NCI-H128 (cell line): ENCODE measurements at regions not wholly inside any gene's neighbourhood (a gene's known extent, or its start where the extent isn't known, plus 50 kb on each side); places are given as distances from the start of the nearest gene placed in this dataset.
A peak's percentile ranks its signal among the peaks of the same experiment; 100 is the strongest.

Experiments used
- DNase-seq: peaks from one replicate; lab custom pipeline; 2025; ENCODE audit not compliant: unreplicated experiment; lab: John Stamatoyannopoulos, UW

DNA sequence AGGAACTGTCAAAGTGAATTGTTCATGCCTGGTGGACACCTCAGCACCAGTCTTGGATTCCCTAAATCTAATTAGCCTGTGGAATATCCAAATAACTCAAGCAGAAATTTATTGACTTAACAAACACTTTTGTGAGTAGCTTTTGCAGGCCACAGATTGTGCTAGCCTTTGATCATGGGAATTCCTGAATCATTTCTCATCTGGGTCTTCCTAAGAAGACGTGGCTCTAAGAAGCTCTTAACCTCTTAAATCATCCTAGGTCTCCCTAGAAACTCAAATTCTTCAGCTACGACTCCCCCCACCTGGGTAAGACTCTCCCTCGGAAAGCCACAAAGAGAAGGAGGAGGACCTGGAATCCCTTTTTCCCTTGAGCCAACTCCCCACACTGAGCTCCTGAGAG is 53.8 kb upstream of the PSEN2 start:
- DNase-seq = no peak

DNA sequence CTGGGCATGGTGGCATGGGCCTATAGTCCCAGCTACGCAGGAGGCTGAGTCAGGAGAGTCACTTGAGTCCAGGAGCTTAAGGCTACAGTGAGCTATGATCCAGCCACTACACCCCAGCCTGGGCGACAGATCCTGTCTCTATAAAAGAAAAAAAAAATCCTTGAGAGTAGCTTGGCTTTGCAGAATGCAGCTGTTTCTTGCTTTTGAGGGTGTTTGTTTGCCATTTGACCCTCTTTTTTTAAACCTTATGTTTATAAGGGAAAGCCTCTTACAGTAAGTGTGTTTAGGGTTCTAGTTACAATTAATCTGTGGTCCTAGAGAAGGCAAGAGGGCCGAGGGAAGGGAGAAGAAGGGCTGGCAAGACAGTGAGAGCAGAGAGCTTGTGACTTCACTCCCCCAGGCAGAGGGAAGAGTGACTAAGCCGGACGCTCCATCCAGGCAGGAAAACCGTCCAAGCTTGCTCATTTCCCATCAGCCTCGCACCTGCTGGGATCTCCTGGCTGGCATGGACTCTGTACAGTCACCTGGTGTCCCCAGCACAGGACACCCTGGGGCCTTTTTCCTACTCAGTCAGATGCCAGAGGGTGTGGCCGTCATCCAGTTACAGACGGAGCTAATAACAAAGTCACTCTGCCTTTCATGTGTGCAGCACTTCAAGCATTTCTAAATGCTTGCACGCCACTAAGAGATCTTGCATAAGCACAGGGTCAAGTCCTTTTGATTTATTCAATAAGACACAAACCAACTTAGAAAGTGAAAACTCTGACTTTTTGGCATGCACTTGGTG is 55.5 kb upstream of the PSEN2 start:
- DNase-seq = peak; percentile 21

DNA sequence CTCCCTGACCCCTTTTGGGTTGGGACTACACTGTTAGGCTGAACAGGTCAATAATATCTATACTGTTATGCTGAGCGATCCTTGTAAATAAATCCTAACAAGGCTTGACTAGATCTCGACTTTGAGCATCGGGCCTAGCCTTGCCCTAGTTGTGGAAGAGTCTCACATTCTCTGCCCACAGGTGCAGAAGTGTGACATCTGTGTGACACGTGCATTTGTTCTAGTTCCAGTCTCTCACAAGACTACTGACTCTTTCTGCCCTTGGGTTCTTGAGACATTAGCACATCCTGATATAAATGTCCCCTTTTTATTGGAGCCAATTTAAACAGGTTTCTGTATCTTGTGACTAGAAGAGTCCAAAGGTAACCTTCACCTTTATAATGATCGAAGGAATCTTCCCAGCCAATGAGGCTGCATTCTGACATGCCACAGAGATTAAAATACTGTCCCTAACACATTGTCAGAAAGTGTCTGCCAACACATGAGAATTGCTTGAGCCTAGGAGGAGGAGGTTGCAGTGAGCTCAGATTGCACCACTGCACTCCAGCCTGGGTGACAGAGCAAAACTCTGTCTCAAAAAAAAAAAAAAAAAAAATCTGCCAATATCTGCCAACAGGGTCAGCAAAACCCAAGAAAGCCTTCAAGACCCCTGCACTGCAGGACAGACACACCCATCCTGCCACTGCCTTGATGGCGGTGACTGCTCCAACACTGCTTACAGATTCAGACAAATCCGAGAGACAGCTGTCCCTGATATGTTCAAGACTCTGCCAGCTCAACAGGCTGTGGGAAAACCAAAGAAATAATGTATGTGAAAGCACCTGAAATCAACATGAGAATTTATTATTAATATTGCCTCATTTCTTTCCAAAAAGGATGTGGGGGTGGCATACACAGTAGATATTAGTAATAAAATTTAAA is 56.5 kb upstream of the PSEN2 start:
- DNase-seq = no peak

DNA sequence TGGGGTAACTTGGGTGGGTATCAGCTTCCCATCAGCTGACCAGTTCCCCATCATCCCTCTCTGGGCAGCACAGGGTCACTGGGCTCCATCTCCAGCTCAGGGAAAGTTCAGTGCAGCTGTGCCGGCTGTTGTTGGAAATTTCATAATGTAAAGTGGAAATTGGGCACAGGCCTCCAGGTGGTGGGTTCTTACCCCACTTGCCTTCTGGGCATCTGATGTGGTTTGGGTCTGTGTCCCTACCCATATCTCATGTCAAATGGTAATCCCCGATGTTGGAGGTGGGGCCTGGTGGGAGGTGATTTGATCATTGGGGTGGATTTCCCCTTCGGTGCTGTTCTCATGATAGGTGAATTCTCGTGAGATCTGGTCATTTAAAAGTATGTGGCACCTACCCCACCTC is 59.7 kb upstream of the PSEN2 start:
- no peak for DNase-seq

DNA sequence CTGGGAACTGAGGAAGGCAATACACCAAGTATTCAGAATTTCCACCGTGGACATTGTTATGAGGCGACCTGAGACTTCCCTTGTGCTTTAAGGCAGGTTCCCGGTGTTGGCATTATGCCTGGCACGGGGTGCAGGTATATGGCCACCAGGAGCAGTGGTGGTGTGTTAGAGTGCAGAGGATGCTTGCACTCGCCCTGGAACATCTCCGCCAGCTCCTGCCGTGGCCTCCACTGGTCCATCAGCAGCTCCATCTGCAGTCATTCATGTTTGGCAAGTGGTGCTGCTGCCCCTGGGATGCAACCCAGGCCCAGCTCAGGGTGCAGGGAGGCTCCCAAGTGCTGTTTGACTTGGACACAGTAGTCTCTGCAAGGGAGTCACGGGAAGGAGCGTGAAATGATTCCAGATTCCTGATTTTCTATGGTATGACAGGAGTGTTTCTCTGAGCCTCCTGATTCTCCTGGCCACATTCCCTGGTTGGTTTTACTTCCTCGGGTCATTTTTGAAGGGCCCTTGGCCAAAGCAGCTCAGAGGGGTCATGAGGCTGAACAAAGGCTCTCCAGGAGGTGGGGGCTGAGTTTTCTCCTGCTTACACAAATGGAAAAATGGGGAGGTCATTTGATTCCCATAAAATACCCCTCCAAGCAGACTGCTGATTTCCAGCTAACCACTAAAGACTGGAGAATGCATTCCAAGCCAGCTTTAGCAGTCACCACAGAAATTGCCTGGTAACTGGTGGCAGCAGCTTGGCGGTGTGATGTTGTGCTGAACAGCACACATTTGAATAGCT is 60.4 kb upstream of the PSEN2 start:
- no peak for DNase-seq

DNA sequence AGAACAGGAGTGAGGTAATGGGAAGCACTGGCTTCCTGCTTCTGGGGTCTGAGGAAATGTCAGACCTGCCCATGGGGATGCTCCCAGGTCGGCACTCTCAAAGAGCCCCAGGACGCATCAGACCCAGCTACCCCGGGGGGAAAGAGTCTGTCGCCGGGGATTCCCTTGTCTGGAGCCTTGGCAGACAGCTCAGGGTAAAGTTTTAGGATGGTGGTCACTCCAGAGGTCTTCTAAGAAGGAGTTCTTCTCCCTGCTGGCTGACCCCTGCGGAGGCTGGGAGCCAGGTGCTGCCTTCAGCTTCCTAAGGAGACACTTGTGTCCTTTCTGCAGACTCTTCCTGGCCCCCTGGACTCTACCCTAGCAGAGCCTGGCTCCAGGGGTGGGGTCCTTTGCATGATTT is 61.9 kb upstream of the PSEN2 start:
- DNase-seq = no peak

DNA sequence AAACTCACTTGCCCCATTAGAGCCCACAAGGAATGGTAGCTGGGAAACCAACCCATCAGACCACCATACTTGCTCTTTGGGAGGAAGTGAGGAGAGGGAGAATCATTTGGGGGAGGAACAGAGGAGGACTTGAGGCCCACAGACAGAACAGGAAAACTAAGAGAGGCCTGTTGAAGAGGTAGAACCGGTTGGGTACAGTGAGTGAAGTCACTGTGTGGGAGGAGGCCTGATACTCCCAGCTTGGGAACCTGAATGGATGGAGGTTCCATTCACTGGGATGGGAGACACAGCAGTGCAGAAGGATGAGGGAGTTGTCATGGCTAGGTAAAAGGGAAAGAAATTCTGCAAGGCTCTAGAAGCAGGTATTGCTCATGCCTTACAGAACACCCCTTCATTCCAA is 63.4 kb upstream of the PSEN2 start:
- DNase-seq = no peak

DNA sequence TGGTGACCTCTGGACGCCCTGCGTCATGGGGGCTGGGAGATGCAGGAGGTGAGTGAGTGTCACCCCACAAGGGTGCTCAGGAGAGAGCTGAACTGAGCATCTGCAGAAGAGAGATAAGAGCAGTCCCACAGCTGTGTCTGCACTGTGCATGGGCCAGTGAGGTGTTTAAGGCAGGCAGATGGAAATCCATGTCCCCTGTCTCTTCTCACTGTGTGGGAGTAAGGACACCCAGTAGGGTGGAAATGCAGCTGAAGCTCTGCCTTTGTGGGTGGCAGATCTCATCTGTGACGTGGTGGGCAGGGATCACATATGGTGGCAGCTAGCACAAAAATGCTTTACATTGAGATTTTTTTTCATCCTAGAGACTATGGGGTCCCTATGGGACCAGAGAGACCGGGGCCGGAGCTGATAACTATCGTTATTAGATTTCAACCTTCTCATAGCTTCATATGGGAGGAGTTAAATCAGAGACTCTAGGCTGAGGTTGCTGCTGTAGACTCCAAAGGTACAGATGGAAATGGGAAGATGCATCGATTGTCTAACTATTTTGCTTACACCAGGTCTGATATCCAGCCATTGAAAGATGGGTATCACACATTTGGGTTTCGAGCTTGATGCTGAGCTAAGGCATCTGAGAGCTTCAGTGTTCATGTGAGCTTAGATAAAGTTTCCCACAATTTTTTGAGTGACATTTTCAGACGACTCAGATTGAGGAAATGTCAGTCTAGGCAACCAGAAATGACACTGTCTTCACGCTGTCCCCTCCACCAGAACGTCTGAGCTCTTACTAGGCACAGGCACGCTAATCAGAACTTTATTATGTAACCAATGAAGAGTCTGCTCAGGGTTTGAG is 65.3 kb upstream of the PSEN2 start:
- no peak for DNase-seq

DNA sequence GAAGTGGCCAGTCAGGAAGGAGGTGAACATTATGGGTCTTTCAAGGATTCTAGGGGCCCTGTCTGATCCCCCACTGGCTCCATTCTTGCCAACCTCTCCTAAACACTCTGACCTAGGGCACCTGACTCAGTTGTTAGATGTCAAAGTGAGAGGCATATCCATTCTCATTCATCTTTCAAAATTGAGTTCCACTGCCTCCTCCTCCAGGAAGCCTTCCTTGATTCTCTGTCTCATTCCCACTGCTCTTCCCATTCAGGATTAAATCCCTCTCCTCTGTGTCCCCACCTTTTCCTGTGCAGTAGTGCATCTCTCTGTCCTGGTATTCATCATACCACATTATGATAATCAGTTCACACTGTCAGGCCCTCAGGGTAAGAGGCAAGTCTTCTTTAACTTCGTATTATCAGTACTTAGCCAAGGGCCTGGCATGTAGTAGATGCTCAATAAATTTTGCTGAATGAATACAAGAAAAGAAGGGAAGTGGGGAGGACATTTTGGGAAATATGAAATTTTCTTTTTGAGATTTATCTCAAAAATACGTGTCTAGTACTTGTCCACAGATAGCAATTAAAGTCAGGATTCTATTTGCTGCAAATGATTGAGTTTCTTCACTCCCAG is 61.8 kb upstream of the ITPKB start:
- no peak for DNase-seq

DNA sequence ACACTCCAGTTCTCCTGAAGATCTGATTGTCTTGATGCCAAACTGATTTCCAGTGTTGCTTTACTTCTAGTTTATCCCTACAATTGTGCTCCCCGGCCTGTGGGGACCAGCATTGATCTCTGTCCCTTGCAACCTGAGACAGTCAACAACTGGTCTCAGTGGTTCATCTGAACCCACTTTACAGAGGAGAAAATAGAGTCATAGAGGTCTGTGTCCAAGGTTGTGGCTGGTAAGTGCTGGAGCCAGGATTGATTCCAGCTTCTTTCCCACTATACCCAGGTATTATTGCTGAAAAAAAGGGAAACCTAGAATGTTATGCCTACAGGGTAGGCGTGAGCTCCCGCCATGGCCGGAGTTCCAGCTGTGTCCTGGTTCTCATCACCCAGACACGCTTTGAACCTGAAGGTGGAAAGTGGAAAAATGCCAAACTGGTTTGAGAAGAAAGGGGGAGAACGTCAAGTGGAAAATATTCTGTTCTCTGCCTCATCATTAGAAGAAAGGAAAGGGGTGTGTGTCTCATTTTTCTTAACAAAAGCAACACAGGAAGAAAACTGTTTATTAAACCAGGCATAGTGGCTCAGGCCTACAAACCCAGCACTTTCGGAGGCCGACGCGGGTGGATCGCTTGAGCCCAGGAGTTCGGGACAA is 60.7 kb upstream of the ITPKB start:
- no peak for DNase-seq

DNA sequence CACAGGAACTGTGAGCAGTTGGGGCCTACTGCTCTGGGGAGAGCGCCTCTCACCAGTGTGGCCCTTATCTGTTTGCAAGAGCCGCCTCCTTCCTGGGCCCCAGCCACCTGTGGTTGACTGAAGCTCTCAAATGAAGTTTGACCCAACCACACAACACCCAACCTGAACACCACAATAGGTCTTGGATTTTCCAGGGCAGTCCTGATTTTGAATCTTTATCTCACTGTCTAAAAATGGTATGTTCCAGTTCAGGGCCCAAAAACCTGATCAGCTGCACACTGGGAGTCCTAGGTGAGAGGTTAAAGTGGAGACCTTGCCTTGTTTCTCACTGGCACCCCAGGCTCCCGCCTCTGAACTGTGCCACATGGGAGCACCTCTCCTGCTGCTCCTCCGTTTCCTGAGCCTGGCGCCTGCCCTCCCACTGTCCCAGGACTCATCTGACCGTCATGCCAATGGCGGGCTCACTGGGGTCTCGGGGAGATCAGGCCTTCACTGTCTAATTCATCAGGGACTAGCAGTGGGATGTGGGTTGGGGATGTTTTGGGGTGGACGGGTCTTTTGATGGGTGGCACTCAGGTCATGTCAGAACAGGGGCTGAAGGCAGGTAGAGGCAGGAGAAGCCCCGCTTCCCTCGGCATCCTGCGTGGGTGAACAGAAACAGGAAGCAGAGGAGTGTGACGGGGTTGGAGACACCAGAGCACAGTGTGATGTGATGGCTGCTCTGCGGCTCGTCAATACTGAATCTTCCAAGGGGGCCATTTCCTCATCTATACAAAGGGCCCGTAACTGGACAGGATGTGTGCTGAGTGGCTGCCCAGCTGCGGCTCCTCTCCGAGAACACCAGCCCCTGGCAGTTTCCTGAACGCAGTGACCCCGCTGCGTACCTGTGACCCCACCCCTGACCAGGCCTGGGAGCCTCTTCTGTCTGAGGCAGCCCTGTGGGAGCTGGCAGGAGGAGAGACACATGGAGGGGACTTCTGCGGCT is 59.6 kb upstream of the ITPKB start:
- DNase-seq = no peak

DNA sequence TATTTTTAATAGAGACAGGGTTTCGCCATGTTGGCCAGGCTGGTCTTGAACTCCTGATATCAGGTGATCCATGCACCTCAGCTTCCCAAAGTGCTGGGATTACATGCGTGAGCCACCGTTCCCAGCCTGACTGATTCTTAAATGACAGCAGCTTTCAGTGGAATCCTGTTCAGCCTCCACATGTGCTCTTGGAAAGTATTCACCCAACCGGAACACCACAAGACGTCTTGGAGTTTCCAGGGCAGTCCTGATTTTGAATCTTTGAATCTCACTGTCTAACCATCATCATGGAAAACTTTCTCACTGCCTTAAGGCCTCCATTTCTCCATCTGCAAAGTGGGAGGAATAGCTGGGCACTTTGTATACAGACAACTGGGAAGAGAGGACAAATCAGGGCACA is 58.1 kb upstream of the ITPKB start:
- DNase-seq = no peak

DNA sequence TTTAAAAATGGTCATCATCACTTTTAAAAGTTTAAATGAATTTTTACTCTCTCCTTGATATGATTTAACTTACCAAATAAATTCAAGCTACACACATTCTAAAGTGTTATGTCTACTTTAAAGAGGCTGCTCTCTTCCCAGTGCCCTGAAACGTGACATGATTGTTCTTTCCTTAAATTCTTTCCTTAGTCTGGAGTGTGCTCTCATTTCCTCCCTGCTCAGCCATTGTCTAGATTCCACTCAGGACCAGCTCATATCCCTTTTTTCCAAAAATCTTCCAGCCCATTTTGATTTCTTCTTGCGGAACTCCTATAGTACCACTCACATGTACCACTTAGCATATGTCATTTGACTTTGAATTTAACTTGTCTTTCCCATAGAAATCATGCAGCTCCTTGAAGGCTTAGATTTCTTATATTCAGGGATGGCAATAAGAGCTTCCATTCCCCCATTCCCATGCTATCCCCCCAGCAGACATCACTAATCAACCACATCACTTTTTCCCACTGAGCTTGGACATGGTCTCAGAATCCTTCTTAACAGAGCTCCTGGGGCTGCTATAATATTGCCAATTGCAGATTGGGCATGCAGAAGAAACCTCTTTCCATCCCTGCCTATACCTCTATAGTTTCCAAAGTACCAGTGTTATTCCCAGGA is 54.7 kb upstream of the ITPKB start:
- no peak for DNase-seq

DNA sequence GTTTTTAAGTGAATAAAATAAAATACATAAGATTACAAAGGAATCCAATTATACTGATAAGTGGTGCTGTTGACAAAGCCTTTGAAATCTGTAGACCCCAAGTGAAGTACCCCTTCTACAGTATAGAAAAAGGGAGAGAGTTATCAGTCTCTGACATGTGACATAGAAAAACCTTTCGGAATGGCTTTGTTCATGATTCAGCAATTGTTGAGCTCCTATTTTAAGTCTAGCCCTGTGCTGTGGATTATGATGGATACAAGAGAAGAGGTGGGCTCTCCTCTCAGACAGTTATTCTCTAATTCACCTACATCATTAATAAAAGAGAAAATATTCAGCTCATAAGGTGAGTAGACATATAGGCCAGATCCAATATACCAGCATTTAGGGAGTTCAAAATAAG is 53.3 kb upstream of the ITPKB start:
- DNase-seq = no peak

DNA sequence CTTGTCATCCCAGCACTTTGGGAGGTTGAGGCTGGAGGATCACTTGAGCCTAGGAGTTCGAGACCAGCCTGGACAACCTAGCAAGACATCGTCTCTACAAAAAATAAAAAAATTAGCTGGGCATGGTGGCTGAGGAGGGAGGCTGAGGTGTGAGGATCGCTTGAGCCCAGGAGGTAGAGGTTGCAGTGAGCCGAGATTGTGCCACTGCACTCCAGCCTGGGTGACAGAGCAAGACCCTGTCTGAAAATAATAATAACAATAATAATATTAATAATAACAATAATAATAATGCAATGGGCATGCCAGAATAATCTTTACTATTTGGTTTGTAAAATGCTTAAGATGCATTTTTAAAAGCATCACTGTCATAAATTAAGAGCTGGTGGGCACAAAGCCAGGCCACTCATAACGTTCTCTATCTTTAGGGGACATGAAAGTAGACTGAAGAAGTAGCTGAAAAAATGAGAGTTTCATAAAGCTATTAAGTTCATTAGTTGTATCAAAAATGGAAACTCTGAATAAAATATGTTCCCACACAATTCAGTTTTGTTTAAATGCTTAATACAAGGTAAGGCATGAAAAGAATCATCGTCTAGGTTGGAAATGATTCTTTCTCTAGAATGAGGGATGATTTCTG is 51.6 kb upstream of the ITPKB start:
- DNase-seq = no peak

DNA sequence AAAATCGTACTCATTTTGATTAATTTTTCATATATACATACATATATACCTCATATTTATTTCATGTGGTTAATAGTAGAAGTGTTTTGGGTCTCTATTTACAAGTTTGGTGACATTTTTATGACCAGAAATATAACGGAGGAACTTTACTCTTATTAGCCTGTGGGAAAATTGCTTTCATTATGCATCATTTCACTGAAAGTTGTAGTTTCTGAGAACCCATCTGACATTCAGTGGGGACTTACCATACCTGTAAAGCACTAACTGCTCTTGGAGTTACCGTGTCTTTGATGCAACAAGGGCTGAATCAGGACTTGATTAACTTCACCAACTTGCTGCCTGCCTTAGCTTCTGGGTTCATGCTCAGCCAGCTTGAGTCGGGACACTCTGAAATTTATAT is 49.9 kb upstream of the ITPKB start:
- DNase-seq = no peak
